IMR-90 (cell line): ENCODE measurements at regions not wholly inside any gene's neighbourhood (a gene's known extent, or its start where the extent isn't known, plus 50 kb on each side); places are given as distances from the start of the nearest gene placed in this dataset.

Experiments
- ATAC-seq: fragments of 200-7000 bp; cut with Tn5 transposase; 2 replicates; pipeline ENCODE4 v1.9.1; 2020; ENCODE audit warnings: low read depth, mild to moderate bottlenecking, moderate library complexity
- BruUV-seq: library from RNA; stranded (reverse); fragments of 400-500 nt; replicated peaks from 2 replicates; lab custom pipeline; 2021; lab: Mats Ljungman, UMichigan
- CTCF ChIA-PET: fragments of 300-600 bp; formaldehyde crosslinking; extraction: SDS; loops from one replicate; lab custom pipeline; 2021; ENCODE audit warnings: antibody characterized with exemption; lab: Yijun Ruan, JAX
- POLR2A ChIA-PET: fragments of 300-600 bp; sonication (Branson Sonifier 250); formaldehyde crosslinking; loops from one replicate; lab custom pipeline; 2022; ENCODE audit warnings: antibody characterized with exemption; ENCODE audit not compliant: unreplicated experiment; lab: Charles Lee
- DNase-seq: peaks from one replicate; pipeline ENCODE4 v3.0.0; 2013
- H2AFZ ChIP-seq: replicated peaks from 2 replicates; pipeline ENCODE3; 2013; ENCODE audit warnings: low read length, mild to moderate bottlenecking; ENCODE audit not compliant: poor library complexity
- H2AK5ac ChIP-seq: 2 replicates; pipeline ENCODE4 v1.6.1; 2013; ENCODE audit warnings: low read depth, low read length, inconsistent platforms
- H2AK9ac ChIP-seq: replicated peaks from 2 replicates; pipeline ENCODE3; 2013; ENCODE audit warnings: mild to moderate bottlenecking, low read depth, low read length, moderate library complexity; ENCODE audit not compliant: poor library complexity
- H2BK120ac ChIP-seq: 2 replicates; pipeline ENCODE4 v1.6.1; 2013; ENCODE audit warnings: low read depth, low read length, inconsistent platforms
- H2BK15ac ChIP-seq: 3 replicates; pipeline ENCODE4 v1.6.1; 2013; ENCODE audit warnings: low read depth, low read length, inconsistent platforms
- H2BK20ac ChIP-seq: 2 replicates; pipeline ENCODE4 v1.6.1; 2013; ENCODE audit warnings: low read depth, mild to moderate bottlenecking, inconsistent platforms, low read length, moderate library complexity
- H2BK5ac ChIP-seq: 2 replicates; pipeline ENCODE4 v1.6.1; 2013; ENCODE audit warnings: mild to moderate bottlenecking, low read depth, low read length, inconsistent platforms; ENCODE audit not compliant: poor library complexity, severe bottlenecking
- H3K14ac ChIP-seq: replicated peaks from 2 replicates; pipeline ENCODE4 v1.6.1; 2013; ENCODE audit warnings: low read depth, low read length, inconsistent platforms
- H3K18ac ChIP-seq: 2 replicates; pipeline ENCODE4 v1.6.1; 2013; ENCODE audit warnings: low read depth, low read length, control low read depth
- H3K23ac ChIP-seq: 2 replicates; pipeline ENCODE4 v1.6.1; 2013; ENCODE audit warnings: low read depth, low read length, inconsistent platforms
- H3K27ac ChIP-seq: 2 replicates; pipeline ENCODE4 v1.5.1; 2013; ENCODE audit warnings: mild to moderate bottlenecking, control low read depth, low read length; ENCODE audit not compliant: insufficient read depth
- H3K27me3 ChIP-seq: 2 replicates; pipeline ENCODE4 v1.6.1; 2013; ENCODE audit warnings: low read length; ENCODE audit not compliant: control insufficient read depth, insufficient read depth
- H3K36me3 ChIP-seq: 2 replicates; pipeline ENCODE4 v1.6.1; 2013; ENCODE audit warnings: low read length, mixed read lengths; ENCODE audit not compliant: control insufficient read depth, insufficient read depth
- H3K4ac ChIP-seq: 2 replicates; pipeline ENCODE4 v1.6.1; 2013; ENCODE audit warnings: low read depth, low read length, inconsistent platforms
- H3K4me1 ChIP-seq: 2 replicates; pipeline ENCODE4 v1.6.1; 2013; ENCODE audit warnings: low read length, mixed read lengths; ENCODE audit not compliant: control insufficient read depth, insufficient read depth
- H3K4me2 ChIP-seq: 2 replicates; pipeline ENCODE4 v1.6.1; 2013; ENCODE audit warnings: low read depth, mild to moderate bottlenecking, control low read depth, low read length, moderate library complexity
- H3K4me3 ChIP-seq: 2 replicates; pipeline ENCODE4 v1.5.1; 2013; ENCODE audit warnings: low read depth, mild to moderate bottlenecking, control low read depth, low read length, moderate library complexity; ENCODE audit not compliant: insufficient read depth
- H3K56ac ChIP-seq: 2 replicates; pipeline ENCODE4 v1.6.1; 2013; ENCODE audit warnings: low read length, inconsistent platforms; ENCODE audit not compliant: insufficient read depth; ENCODE audit errors: extremely low read depth
- H3K79me1 ChIP-seq, 2 experiments: 2 replicates each; pipeline ENCODE4 v1.6.1; 2013; ENCODE audit warnings: low read length in 2 of 2, inconsistent platforms in 1 of 2, low read depth in 1 of 2
- H3K9ac ChIP-seq: 2 replicates; pipeline ENCODE4 v1.6.1; 2013; ENCODE audit warnings: low read depth, low read length, control low read depth
- H3K9me1 ChIP-seq: 2 replicates; pipeline ENCODE4 v1.6.1; 2013; ENCODE audit warnings: low read length, inconsistent platforms; ENCODE audit not compliant: insufficient read depth
- H3K9me3 ChIP-seq: 2 replicates; pipeline ENCODE4 v1.6.1; 2013; ENCODE audit warnings: low read length; ENCODE audit not compliant: control insufficient read depth, insufficient read depth
- H4K20me1 ChIP-seq: 2 replicates; pipeline ENCODE4 v1.6.1; 2013; ENCODE audit warnings: low read length, inconsistent platforms; ENCODE audit not compliant: insufficient read depth
- H4K5ac ChIP-seq: 2 replicates; pipeline ENCODE4 v1.6.1; 2013; ENCODE audit warnings: mild to moderate bottlenecking, low read depth, low read length, control low read depth
- H4K8ac ChIP-seq, 2 experiments: 2 replicates each; pipeline ENCODE4 v1.6.1; 2013; ENCODE audit warnings: low read depth in 2 of 2, low read length in 2 of 2, control low read depth in 1 of 2, inconsistent platforms in 1 of 2
- H4K91ac ChIP-seq: 2 replicates; pipeline ENCODE4 v1.6.1; 2013; ENCODE audit warnings: low read depth, low read length, inconsistent platforms; ENCODE audit not compliant: insufficient read depth
- ELK1 ChIP-seq: fragments of 150-350 bp; IDR thresholded peaks from 2 replicates; pipeline ENCODE4 v1.6.1; 2016; ENCODE audit warnings: low read depth, mild to moderate bottlenecking, low read length, moderate library complexity, borderline replicate concordance
- FOS ChIP-seq: fragments of 150-350 bp; IDR thresholded peaks from 2 replicates; pipeline ENCODE4 v1.6.1; 2016; ENCODE audit warnings: low read depth, low read length
- MAFK ChIP-seq: IDR thresholded peaks from 2 replicates; pipeline ENCODE4 v1.6.1; 2012; ENCODE audit warnings: low read depth, low read length, improper control_type of control experiment
- MAZ ChIP-seq: IDR thresholded peaks from 2 replicates; pipeline ENCODE4 v1.6.1; 2012; ENCODE audit warnings: low read depth, mild to moderate bottlenecking, low read length, improper control_type of control experiment, moderate library complexity, borderline replicate concordance
- MXI1 ChIP-seq: IDR thresholded peaks from 2 replicates; pipeline ENCODE4 v1.6.1; 2012; ENCODE audit warnings: low read depth, mild to moderate bottlenecking, low read length, moderate library complexity, borderline replicate concordance
- POLR2A ChIP-seq: IDR thresholded peaks from 2 replicates; pipeline ENCODE4 v1.6.1; 2012; ENCODE audit warnings: mild to moderate bottlenecking, low read depth, low read length
- USF2 ChIP-seq: fragments of 150-350 bp; IDR thresholded peaks from 2 replicates; pipeline ENCODE4 v1.6.1; 2017; ENCODE audit warnings: mild to moderate bottlenecking, antibody characterized with exemption, low read length, low read depth
- dilution Hi-C: fragments of 300-500 bp; cut with HindIII; formaldehyde crosslinking; loops from one replicate; pipeline ENCODE4 v1.14.3; 2018; ENCODE audit warnings: low sequenced_read_pairs; ENCODE audit not compliant: unreplicated experiment
- in situ Hi-C: fragments of 300-500 bp; cut with MboI; formaldehyde crosslinking; loops from 3 replicates; pipeline ENCODE4 v1.14.3; 2019; ENCODE audit warnings: low sequenced_read_pairs, inconsistent platforms, mixed read lengths
- intact Hi-C: fragments of 100-400 bp; cut with micrococcal nuclease; formaldehyde crosslinking; loops from 2 replicates; pipeline ENCODE4 v1.10.0; 2022

- CTCF ChIA-PET: no interaction called here
- no peak for ATAC-seq
- POLR2A ChIA-PET: no interaction called here
Observed at GRCh38 chr2:19826874-19827273, 74.9 kb downstream of the TTC32 start.

More at GRCh38 chr2:19826874-19827273, 74.9 kb downstream of the TTC32 start:
- no peak overlapping the region for H3K27ac ChIP-seq
- H3K79me1 ChIP-seq: no peaks in the 10 kb centered on the region
- no peaks in the 10 kb centered on the region for H3K9me1 ChIP-seq
- no TSS peak for BruUV-seq
- H2BK120ac ChIP-seq: no peak overlapping the region
- no peak overlapping the region for H4K5ac ChIP-seq
- DNase-seq: no peak
- H3K9ac ChIP-seq: no peak overlapping the region
- H3K56ac ChIP-seq: no peak overlapping the region
- H4K20me1 ChIP-seq: no peaks in the 10 kb centered on the region
- H3K4me2 ChIP-seq: no peak overlapping the region
- H4K8ac ChIP-seq: no peak overlapping the region
- no peak overlapping the region for H3K23ac ChIP-seq
- no peaks in the 10 kb centered on the region for H3K4me1 ChIP-seq
- no peaks in the 10 kb centered on the region for H3K36me3 ChIP-seq
- no peak overlapping the region for H2BK15ac ChIP-seq
- H3K27me3 ChIP-seq: peaks cover 7% of the 10 kb centered on the region
- no peak overlapping the region for H2BK5ac ChIP-seq
- in situ Hi-C loops: no loop called here
- no peak for TF ChIP-seq USF2
- no peak for TF ChIP-seq ELK1
- no peak for TF ChIP-seq POLR2A
- no peak for TF ChIP-seq MAZ
- TF ChIP-seq MAFK: no peak
- TF ChIP-seq MXI1: no peak
- no peak for TF ChIP-seq FOS
- H3K14ac ChIP-seq: no peak overlapping the region
- H3K18ac ChIP-seq: no peak overlapping the region
- no peak overlapping the region for H2BK20ac ChIP-seq
- H4K91ac ChIP-seq: no peak overlapping the region
- no peak overlapping the region for H3K4me3 ChIP-seq
- dilution Hi-C loops: no loop called here
- peaks cover 2% of the 10 kb centered on the region for H3K9me3 ChIP-seq
- H3K4ac ChIP-seq: no peak overlapping the region
- no peak overlapping the region for H2AK9ac ChIP-seq
- intact Hi-C loops: no loop called here
- H2AK5ac ChIP-seq: no peak overlapping the region
- H2AFZ ChIP-seq: no peak overlapping the region
